Suprapubic skin (tissue), 4 donors: ENCODE measurements at regions not wholly inside any gene's neighbourhood (a gene's known extent, or its start where the extent isn't known, plus 50 kb on each side); places are given as distances from the start of the nearest gene placed in this dataset.

Experiments used
- DNase-seq, 2 donors: peaks; one replicate each; pipeline ENCODE4 v3.0.0-alpha.2; 2019; ENCODE audit warnings: low spot score in 2 of 2
- H3K27ac ChIP-seq: fragments of 200-600 bp; sonication (generic); one replicate; pipeline ENCODE4 v1.5.1; 2019
- H3K27me3 ChIP-seq: fragments of 200-600 bp; sonication (generic); one replicate; pipeline ENCODE4 v1.5.1; 2019
- H3K36me3 ChIP-seq: fragments of 200-600 bp; sonication (generic); one replicate; pipeline ENCODE4 v1.5.1; 2019
- H3K4me1 ChIP-seq: fragments of 200-600 bp; sonication (generic); one replicate; pipeline ENCODE4 v1.5.1; 2019
- H3K4me3 ChIP-seq: fragments of 200-600 bp; sonication (generic); one replicate; pipeline ENCODE4 v1.5.1; 2019; ENCODE audit warnings: mild to moderate bottlenecking
- H3K9me3 ChIP-seq: fragments of 200-600 bp; sonication (generic); one replicate; pipeline ENCODE4 v1.5.1; 2019
- EP300 ChIP-seq: sonication (generic); formaldehyde crosslinking; IDR thresholded peaks from one replicate; pipeline ENCODE4 v1.6.1; 2017; ENCODE audit warnings: antibody characterized with exemption
- POLR2A ChIP-seq, 2 donors: fragments of 450-650 bp; IDR thresholded peaks; one replicate each; pipeline ENCODE4 v1.6.1; 2017; ENCODE audit warnings: antibody characterized with exemption in 2 of 2, mild to moderate bottlenecking in 2 of 2, moderate library complexity in 2 of 2
- POLR2AphosphoS5 ChIP-seq, 3 donors: sonication (generic); formaldehyde crosslinking; IDR thresholded peaks; one replicate each; pipeline ENCODE4 v1.6.1; 2017; ENCODE audit warnings: antibody characterized with exemption in 3 of 3
- WGBS: methylation state at CpG from one replicate; pipeline ENCODE4 v1.1.5; 2018; 5-methylcytosine and 5-hydroxymethylcytosine counted together
- TF ChIP-seq, protein P1 (sequence below), 2 donors: fragments of 200-600 bp in 1 of 2; fragments of 450-650 bp in 1 of 2; sonication (generic) in 1 of 2; IDR thresholded peaks; one replicate each; pipeline ENCODE4 v1.5.1; 2016 to 2019; ENCODE audit warnings: antibody characterized with exemption in 2 of 2, mild to moderate bottlenecking in 1 of 2, moderate library complexity in 1 of 2

DNA sequence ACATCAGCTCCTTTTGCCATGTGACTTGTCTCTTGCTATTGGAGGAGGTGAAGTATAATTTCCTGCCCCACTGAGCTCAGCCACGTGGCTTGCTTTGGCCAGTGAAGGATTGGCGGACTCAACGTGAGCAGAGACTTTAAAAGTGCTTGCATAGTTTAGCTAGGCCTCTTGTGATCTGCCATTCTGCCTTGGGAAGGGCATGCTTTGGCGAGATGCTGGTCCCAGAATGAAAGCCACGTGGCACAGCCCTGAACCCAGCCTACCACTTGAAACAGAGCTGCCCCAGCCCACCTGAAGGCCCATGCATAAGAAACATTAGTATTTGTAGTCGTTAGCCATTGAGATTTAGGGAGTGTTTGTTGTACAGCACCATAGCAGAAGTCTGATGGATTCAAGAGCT is 148.2 kb downstream of the TMEM132E start:
- 76% methylated on average over 6 of the region's 6 CpGs for WGBS

DNA sequence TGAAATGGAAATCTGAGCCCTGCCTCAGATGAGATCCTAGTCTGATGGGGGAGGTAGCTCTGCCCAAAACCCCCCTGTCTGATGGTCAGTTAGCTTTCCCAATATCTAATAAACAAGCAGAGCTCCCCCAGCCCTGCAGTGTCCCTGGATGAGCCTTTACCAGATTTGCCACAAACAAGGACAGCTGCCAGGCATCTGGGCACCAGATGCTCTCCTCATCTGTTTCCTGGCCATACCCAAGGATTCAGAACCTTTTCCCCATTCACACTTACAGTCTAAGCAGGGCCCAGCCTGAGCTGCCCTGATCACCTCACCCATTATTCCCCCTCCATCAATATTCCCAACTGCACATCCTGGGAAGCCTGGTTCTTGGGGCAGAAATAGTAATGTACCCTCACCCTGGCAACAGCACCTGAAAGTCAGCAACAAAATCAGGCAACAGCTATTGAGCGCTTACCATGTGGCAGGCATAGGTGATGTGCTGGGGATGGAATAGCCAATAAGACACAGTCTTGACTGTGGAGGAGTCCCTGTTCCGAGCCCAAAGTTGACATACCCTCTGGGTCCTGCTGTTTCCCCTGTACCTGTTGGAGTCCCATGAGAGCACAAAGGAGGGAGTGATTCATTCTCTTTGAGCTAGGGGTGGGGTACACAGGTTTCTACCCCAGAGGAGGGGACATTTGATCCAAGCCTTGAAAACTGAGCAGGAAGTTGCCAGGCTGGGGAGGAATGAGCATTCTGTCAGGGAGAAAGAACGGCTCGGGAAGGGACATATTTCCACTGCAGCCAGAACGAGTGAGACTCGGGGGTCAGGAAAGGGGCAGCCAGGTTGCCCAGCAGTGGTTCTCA is 147.4 kb downstream of the TMEM132E start:
- H3K36me3 ChIP-seq: no peaks in the 10 kb centered on the region
- H3K27me3 ChIP-seq: peaks cover 10% of the 10 kb centered on the region
- no peaks in the 10 kb centered on the region for H3K4me1 ChIP-seq
- no peaks in the 10 kb centered on the region for H3K9me3 ChIP-seq
- no peak for DNase-seq
- no peak overlapping the region for H3K4me3 ChIP-seq
- H3K27ac ChIP-seq: no peak overlapping the region
- 88% methylated on average over 6 of the region's 6 CpGs for WGBS
- TF ChIP-seq POLR2AphosphoS5 (IDR thresholded peaks at IDR 0.05): no peak

More for the DNA sequence above, 148.2 kb downstream of the TMEM132E start:
- no peak for DNase-seq
- Histone ChIP-seq H3K9me3 (no peaks in the 10 kb centered on the region), H3K27ac (no peak overlapping the region), H3K4me1 (no peaks in the 10 kb centered on the region), H3K36me3 (no peaks in the 10 kb centered on the region), H3K27me3 (peaks cover 10% of the 10 kb centered on the region), H3K4me3 (no peak overlapping the region)
- TF ChIP-seq EP300: no peak
- TF ChIP-seq POLR2AphosphoS5 (IDR thresholded peaks at IDR 0.05): no peak
- TF ChIP-seq POLR2A (IDR thresholded peaks at IDR 0.05): no peak
- TF ChIP-seq, protein P1, sequence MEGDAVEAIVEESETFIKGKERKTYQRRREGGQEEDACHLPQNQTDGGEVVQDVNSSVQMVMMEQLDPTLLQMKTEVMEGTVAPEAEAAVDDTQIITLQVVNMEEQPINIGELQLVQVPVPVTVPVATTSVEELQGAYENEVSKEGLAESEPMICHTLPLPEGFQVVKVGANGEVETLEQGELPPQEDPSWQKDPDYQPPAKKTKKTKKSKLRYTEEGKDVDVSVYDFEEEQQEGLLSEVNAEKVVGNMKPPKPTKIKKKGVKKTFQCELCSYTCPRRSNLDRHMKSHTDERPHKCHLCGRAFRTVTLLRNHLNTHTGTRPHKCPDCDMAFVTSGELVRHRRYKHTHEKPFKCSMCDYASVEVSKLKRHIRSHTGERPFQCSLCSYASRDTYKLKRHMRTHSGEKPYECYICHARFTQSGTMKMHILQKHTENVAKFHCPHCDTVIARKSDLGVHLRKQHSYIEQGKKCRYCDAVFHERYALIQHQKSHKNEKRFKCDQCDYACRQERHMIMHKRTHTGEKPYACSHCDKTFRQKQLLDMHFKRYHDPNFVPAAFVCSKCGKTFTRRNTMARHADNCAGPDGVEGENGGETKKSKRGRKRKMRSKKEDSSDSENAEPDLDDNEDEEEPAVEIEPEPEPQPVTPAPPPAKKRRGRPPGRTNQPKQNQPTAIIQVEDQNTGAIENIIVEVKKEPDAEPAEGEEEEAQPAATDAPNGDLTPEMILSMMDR (IDR thresholded peaks at IDR 0.05): no peak

DNA sequence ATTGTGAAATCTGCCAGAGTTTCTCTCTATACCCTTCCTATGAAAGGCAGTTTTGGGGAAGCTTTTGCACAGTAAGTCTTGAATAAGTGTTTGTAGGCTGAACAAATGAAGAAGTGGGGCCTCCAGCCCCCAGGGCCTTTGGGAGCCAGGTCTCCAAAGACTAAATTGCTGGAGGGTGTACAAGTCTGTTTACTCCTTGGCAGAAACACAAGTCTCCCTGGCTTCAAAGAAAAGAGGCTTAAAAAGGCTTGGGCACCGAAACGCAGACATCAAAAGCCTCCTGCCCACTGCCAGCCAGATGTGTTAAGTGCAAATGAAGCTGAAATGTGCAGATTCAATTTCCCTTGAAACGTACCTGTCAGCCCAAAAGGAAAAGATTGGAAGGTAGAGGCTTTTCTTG is 146.3 kb downstream of the TMEM132E start:
- H3K27ac ChIP-seq: no peak overlapping the region

DNA sequence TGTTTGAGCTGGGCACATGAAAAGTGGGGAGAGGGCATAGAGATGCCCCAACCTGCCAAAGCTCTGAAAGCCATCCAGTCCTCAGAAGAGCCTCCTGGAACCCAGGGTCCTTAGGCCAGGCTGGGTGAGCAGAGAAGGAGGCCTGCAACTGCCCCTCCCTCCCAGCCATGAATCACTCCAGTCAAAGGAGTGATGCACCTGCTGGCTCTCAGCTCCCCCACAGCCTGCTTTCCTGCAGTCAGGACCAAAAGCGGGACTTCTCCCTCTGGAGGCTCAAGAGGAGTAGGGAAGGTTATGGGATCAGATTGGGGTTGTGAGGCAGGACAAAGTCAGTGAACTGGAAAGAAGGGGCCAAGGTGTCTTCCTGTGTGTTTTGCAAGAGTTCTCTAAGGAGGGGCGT is 145.6 kb downstream of the TMEM132E start:
- H3K27me3 ChIP-seq: peaks cover 15% of the 10 kb centered on the region
- H3K9me3 ChIP-seq: no peaks in the 10 kb centered on the region
- H3K27ac ChIP-seq: no peak overlapping the region
- no peak overlapping the region for H3K4me3 ChIP-seq
- TF ChIP-seq POLR2A (IDR thresholded peaks at IDR 0.05) (no peak), POLR2AphosphoS5 (IDR thresholded peaks at IDR 0.05) (no peak), EP300 (no peak)
- TF ChIP-seq, protein P1 (IDR thresholded peaks at IDR 0.05): no peak
- 68% methylated on average over 2 of the region's 2 CpGs for WGBS
- DNase-seq: no peak
- no peaks in the 10 kb centered on the region for H3K36me3 ChIP-seq
- no peaks in the 10 kb centered on the region for H3K4me1 ChIP-seq

More for the DNA sequence above, 146.3 kb downstream of the TMEM132E start:
- 22% methylated on average over 3 of the region's 3 CpGs for WGBS
- no peak overlapping the region for H3K4me3 ChIP-seq
- no peaks in the 10 kb centered on the region for H3K36me3 ChIP-seq
- no peak for DNase-seq
- TF ChIP-seq EP300: no peak
- TF ChIP-seq, protein P1 (IDR thresholded peaks at IDR 0.05): no peak
- TF ChIP-seq POLR2AphosphoS5 (IDR thresholded peaks at IDR 0.05): no peak
- no peak for TF ChIP-seq POLR2A (IDR thresholded peaks at IDR 0.05)
- H3K9me3 ChIP-seq: no peaks in the 10 kb centered on the region
- H3K4me1 ChIP-seq: no peaks in the 10 kb centered on the region
- H3K27me3 ChIP-seq: peaks cover 12% of the 10 kb centered on the region

DNA sequence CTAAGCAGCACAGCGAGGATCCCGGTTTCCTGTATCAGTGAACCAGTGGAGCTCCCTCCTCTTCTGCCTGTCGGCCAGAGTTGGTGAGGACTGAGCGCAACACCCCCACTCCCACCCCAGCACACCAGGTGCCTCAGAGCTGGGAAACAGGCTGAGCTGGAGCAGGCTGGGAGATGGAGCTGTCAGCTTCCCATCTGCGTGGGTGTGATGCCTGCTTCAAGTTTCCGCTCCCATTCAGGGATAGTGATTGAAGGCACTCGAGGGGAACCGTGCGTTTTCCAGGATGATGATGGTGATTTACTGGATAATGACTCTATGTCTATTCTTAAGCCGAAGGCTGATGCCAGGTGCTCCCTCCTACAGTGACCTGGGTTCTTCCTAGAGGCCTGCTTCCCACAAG is 144.5 kb downstream of the TMEM132E start:
- TF ChIP-seq POLR2A (IDR thresholded peaks at IDR 0.05): no peak
- TF ChIP-seq, protein P1 (IDR thresholded peaks at IDR 0.05): no peak
- no peak for TF ChIP-seq EP300
- no peak for TF ChIP-seq POLR2AphosphoS5 (IDR thresholded peaks at IDR 0.05)
- Histone ChIP-seq H3K27ac (no peak overlapping the region), H3K4me1 (no peaks in the 10 kb centered on the region), H3K36me3 (no peaks in the 10 kb centered on the region), H3K27me3 (peaks cover 20% of the 10 kb centered on the region), H3K4me3 (no peak overlapping the region), H3K9me3 (no peaks in the 10 kb centered on the region)
- DNase-seq: no peak
- 62% methylated on average over 4 of the region's 10 CpGs for WGBS
